ENCODE measurements at regions not wholly inside any gene's neighbourhood (a gene's known extent, or its start where the extent isn't known, plus 50 kb on each side); places are given as distances from the start of the nearest gene placed in this dataset.
A peak's percentile ranks its signal among the peaks of the same experiment; 100 is the strongest.

DNA sequence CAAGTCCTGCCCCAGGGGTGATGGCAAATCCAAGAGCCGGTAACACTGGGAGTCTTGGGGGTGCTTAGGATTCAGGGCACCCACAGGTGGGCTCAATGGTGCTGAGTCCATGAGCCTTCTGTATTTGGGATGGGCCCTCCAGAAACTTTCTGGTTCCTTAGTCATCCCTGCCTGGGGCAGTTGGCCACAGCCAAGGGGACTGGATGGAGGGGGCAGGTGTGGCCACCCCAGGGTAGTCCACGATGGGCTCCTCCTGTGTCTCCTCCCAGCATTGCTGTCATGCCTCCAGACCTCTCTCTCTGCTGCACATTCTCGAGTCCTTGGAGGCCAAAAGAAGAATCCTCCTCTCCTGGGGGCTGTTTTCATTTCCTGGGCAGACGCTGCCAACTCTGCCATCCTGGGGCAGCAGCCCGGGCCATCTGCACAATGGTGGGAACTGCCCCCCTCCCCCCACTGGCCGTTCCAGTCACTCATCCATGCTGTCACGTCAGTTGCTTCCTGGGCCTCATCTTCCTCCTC lies 158.0 kb upstream of the TWIST2 start:
- DNase-seq (ENCODE audit: low spot score) = no peak
- in situ Hi-C loops (cut with HindIII; ENCODE audit: low sequenced_read_pairs) = no loop called here

- in situ Hi-C loops (cut with HindIII; ENCODE audit: low sequenced_read_pairs) = no loop called here
- no peak for DNase-seq (ENCODE audit: low spot score)
Measured at GRCh38 chr2:238690511-238690910, 157.4 kb upstream of the TWIST2 start.

DNA sequence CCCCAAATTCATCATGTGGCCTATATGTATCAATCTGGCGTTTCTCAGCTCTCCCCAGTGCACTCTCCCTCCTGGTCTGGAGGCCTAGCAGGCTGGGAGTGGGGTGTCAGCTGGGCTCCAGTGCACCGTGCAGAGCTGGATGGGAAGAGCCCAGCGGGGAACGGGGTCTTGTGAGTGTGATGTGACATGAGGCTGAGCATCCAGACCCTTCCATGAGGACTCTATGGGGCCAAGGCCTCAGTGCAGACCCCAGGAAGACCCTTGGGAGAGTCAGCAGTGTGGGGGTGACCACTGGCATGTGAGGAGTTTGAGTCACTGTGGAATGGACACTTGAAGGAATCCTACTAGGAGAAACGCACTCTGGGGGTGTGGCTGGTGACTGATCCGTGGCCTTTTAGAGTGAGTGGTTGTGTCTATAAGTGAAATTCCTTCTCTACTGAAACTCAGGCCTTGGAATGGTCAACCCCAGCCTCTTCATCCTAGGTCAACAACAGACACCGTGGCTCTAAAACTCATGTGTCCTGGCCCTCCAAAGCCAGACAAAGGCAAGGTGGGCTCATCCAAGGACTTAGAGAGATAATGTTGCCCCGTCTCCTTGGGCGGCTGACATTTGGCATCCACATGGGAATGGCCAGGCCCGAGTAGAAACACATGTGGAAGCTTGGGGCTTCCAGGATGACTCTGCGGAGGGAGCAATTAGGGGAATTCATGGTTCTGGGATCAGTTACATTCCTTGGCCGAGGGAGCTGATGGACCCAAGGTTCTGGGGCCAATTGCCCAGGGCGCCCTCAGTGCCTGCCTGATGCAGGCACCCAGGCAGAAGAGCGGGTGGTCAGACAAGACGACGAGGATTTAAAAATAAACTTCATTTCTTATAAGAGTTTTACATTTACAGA lies 156.0 kb upstream of the TWIST2 start:
- in situ Hi-C loops (cut with HindIII; ENCODE audit: low sequenced_read_pairs) = no loop called here
- no peak for DNase-seq (ENCODE audit: low spot score)

- in situ Hi-C loops (cut with HindIII; ENCODE audit: low sequenced_read_pairs) = no loop called here
- DNase-seq (ENCODE audit: low spot score) = no peak
Measured at GRCh38 chr2:238692562-238692961, 155.3 kb upstream of the TWIST2 start.

DNA sequence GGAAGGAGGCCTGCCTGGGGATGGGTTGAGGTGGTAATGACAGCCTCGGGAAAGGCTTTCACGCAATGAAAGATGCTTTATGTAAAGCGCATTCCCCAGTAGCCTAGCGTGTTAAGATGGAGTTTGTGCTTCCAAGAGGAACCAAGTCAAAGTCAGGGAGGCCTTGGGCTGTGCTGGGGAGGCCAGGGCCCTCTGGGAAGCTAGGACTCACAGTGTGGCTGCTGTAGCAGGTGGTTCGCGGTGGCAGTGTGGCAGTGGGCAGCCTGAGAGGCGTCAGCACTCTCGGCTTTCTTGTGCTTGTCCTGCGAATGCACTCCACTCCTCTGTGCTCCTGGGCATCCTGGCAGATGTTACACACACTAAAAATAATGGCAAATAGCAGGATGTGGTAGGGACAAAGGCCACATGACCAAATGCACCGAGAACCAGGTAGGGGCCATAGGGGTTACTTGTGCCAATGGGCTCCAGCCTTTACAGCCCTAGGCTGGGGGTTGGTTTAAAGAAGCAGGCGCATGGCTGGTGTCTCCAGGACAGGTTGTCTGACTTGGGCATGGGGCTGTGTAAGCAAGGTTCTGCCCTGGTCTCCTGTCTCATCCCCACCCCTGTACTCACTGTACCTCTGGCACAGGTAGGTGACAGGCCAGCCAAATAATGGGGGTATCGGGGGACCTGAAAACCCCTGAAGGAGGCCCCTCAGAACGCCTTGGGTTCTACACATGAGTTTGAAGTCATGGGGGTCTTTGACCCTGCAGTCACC lies 154.4 kb upstream of the TWIST2 start:
- DNase-seq (ENCODE audit: low spot score) = no peak
- in situ Hi-C loops (cut with HindIII; ENCODE audit: low sequenced_read_pairs) = no loop called here

- DNase-seq (ENCODE audit: low spot score) = no peak
- in situ Hi-C loops (cut with HindIII; ENCODE audit: low sequenced_read_pairs) = no loop called here
Measured at GRCh38 chr2:238694136-238694755, 153.6 kb upstream of the TWIST2 start.

DNA sequence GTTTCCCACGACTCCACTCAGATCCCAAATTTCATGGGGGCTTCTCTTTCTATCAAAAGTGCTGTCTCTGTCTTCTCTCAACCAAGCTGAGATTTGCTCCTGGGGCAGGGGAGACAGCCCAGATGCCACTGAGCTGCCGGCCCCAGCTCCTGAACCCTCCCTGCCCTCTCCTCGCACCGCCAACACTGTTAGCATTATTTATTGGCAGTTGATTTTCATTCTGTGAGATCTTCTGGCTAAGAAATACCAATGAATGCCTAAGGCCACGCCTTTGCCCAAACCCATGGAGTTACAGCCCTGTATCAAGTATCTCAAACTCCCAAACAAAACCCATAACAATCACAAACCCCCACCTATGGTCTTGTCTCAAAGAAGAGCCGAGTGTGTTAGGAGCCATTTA lies 153.0 kb upstream of the TWIST2 start:
- in situ Hi-C loops (cut with HindIII; ENCODE audit: low sequenced_read_pairs) = no loop called here

GRCh38 chr2:238695538-238695937 lies 152.3 kb upstream of the TWIST2 start:
- peak; percentile 2 for DNase-seq (ENCODE audit: low spot score)
- in situ Hi-C loops (cut with HindIII; ENCODE audit: low sequenced_read_pairs) = no loop called here

More for the DNA sequence above, 153.0 kb upstream of the TWIST2 start:
- no peak for DNase-seq (ENCODE audit: low spot score)

DNA sequence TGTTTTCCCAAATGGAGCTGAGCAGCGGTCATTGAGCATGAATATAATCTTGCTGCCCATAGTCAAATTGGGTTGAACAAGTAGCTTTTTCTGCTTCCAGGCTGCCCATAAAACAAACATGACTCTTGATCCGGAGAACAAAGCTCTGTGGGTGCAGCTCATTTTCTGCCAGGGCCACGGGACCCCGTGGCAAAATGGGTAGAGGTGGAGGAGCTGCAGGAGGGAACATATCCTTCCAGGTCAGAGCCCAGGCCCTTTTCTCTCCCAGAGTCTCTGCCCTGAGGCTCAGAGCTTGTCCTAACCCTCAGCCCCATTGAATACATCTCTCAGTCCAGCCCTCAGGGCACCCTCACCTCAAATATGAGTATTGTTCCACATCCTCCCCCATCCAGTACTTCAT lies 151.6 kb upstream of the TWIST2 start:
- no peak for DNase-seq (ENCODE audit: low spot score)
- in situ Hi-C loops (cut with HindIII; ENCODE audit: low sequenced_read_pairs) = no loop called here

DNA sequence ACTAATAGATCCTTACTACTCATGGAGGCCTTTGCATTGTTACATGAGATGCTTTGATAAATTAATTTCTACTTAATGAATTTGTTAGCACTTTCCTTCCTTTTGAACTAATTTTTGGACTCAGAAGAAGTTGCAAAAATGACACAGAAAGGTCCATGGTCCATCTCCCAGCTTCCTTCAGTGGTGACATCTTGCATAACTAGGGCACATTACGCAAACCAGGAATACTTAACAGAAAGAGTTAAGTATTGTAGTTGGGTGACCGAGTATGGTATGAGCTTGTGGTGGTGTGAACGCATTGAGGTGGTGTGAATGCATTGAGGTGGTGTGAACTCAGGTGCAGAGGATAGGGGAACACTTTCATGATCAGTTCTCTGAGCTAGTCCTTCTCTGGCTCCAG lies 151.1 kb upstream of the TWIST2 start:
- no peak for DNase-seq (ENCODE audit: low spot score)
- in situ Hi-C loops (cut with HindIII; ENCODE audit: low sequenced_read_pairs) = no loop called here

- in situ Hi-C loops (cut with HindIII; ENCODE audit: low sequenced_read_pairs) = no loop called here
- DNase-seq (ENCODE audit: low spot score) = no peak
Measured at GRCh38 chr2:238697193-238698071, 150.5 kb upstream of the TWIST2 start.

DNA sequence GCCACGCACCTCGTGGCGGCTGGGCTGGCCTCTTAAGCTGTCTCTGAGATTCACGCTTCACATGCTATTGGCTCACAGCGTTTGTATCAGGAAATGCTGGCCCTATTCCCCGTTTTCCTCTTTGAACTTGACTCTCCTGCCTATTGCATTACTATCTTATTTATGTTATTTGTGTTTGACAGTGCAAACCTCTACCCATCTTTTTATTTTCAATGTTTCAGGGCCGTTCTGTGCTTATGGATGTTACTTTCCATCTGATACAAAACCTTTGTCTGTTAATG lies 149.9 kb upstream of the TWIST2 start:
- in situ Hi-C loops (cut with HindIII; ENCODE audit: low sequenced_read_pairs) = no loop called here
- no peak for DNase-seq (ENCODE audit: low spot score)

DNA sequence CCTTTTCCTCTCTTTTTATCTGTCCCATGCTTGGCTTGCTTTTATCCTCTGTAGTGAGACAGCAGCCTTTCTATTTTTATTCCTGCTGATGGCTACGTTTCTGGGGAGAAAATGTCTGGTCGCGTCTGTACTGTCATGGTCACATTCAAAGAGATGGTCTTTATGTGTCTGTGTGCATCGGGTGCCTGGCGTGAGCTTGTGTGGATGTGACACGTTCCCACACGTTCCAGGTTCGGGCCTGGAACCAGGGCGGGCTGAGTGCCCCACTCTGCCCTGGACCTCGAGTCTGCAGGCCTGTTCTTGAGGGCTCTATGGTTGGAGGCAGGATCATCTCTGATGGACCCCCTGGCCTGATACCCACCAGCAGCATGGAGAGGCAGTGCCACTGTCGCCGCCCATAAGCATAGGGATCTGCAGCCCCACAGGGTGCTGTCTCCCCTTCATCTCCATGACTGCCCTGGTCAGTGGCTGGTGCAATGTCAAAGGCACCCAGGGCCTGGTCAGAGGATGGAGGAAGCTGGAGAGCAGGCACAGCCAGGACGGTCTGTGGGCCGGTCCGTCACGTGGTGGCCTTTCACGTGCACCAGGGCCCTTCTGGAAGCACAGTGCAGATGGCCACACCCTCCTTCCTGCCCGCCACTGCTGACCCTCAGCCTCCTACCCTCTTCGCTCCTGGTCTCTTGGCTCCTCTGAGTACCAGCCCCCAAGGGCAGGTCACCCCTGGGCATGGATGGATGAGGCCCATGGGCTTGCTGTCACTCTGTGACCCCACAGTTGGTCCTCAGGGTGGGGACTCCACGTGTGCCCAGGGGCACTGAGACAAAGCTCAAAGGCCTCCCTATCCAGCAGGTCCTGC lies 149.2 kb upstream of the TWIST2 start:
- in situ Hi-C loops (cut with HindIII; ENCODE audit: low sequenced_read_pairs) = no loop called here

GRCh38 chr2:238699307-238700116 lies 148.4 kb upstream of the TWIST2 start:
- in situ Hi-C loops (cut with HindIII; ENCODE audit: low sequenced_read_pairs) = no loop called here

More for the DNA sequence above, 149.2 kb upstream of the TWIST2 start:
- no peak for DNase-seq (ENCODE audit: low spot score)

GRCh38 chr2:238700117-238700457 lies 147.8 kb upstream of the TWIST2 start:
- in situ Hi-C loops (cut with HindIII; ENCODE audit: low sequenced_read_pairs) = no loop called here
- DNase-seq (ENCODE audit: low spot score) = no peak

More at GRCh38 chr2:238699307-238700116, 148.4 kb upstream of the TWIST2 start:
- no peak for DNase-seq (ENCODE audit: low spot score)

DNA sequence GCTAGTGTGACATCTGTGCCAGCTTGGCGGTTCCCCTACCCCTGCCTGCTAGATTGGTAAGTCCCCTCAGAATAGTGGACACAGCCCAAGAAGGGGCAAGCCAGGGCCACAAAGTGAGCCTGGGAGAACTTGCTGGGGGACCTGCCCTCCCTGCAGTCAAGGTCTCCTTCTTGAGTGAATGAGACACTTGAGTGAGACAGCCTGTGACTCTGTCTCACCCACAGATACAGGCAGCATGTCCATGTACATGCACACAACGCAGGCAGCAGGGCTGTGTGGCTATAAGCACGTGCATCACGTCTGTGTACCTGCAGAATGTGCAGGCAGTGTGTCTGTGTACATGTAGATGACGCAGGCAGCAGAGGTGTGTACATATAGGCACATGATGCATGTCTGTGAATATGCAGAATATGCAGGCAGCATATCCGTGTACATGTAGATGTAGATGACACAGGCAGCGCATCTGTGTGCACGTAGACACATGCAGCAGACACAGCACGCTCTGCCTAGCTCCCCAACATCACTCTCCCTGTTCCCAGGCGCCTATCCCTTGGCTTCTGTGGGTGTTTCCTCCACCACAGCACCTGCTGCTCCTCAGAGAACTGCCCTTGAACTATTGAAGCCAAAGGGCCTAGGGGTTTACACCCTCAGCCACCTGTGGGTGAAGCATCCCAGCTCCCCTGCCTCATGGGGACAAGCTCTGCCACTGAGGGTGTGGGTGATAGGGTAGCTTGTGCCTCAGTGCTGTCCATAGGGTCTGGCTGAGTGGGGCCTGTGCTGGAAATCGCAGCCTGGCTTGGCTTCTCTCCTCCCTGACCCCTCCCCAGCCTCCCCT lies 147.2 kb upstream of the TWIST2 start:
- in situ Hi-C loops (cut with HindIII; ENCODE audit: low sequenced_read_pairs) = no loop called here

More for the DNA sequence above, 147.2 kb upstream of the TWIST2 start:
- DNase-seq (ENCODE audit: low spot score) = no peak
